ENCODE measurements at regions not wholly inside any gene's neighbourhood (a gene's known extent, or its start where the extent isn't known, plus 50 kb on each side); places are given as distances from the start of the nearest gene placed in this dataset.

- no peak for DNase-seq
Observed at GRCh38 chr2:180184506-180184905, 177.4 kb upstream of the CWC22 start.

- no peak for DNase-seq
Observed at GRCh38 chr2:180180511-180180910, 173.4 kb upstream of the CWC22 start.

- no peak for DNase-seq
Observed at GRCh38 chr2:180177534-180177933, 170.4 kb upstream of the CWC22 start.

GRCh38 chr2:180175736-180176135 lies 168.6 kb upstream of the CWC22 start:
- DNase-seq, result no peak

- DNase-seq, result no peak
Observed at GRCh38 chr2:180174580-180174979, 167.5 kb upstream of the CWC22 start.

- DNase-seq, result no peak
Observed at GRCh38 chr2:180169474-180169873, 162.4 kb upstream of the CWC22 start.

- DNase-seq, result no peak
Observed at GRCh38 chr2:180161415-180161814, 154.3 kb upstream of the CWC22 start.

GRCh38 chr2:180159921-180160320 lies 152.8 kb upstream of the CWC22 start:
- DNase-seq, result no peak

GRCh38 chr2:180158961-180159360 lies 151.9 kb upstream of the CWC22 start:
- DNase-seq, result no peak

GRCh38 chr2:180156651-180157050 lies 149.6 kb upstream of the CWC22 start:
- DNase-seq, result no peak

- DNase-seq, result no peak
Observed at GRCh38 chr2:180150606-180151005, 143.5 kb upstream of the CWC22 start.

- DNase-seq, result no peak
Observed at GRCh38 chr2:180146541-180146940, 139.4 kb upstream of the CWC22 start.

- no peak for DNase-seq
Observed at GRCh38 chr2:180146114-180146513, 139.0 kb upstream of the CWC22 start.

GRCh38 chr2:180145163-180145562 lies 138.1 kb upstream of the CWC22 start:
- DNase-seq, result no peak

- DNase-seq, result no peak
Observed at GRCh38 chr2:180144338-180144813, 137.3 kb upstream of the CWC22 start.

GRCh38 chr2:180143633-180144337 lies 136.7 kb upstream of the CWC22 start:
- DNase-seq, result no peak

- DNase-seq, result no peak
Observed at GRCh38 chr2:180141600-180141999, 134.5 kb upstream of the CWC22 start.

GRCh38 chr2:180133736-180134135 lies 126.6 kb upstream of the CWC22 start:
- no peak for DNase-seq

- DNase-seq, result peak; percentile 6
Observed at GRCh38 chr2:180130403-180130802, 123.3 kb upstream of the CWC22 start.

- no peak for DNase-seq
Observed at GRCh38 chr2:180128861-180129260, 121.8 kb upstream of the CWC22 start.

GRCh38 chr2:180125245-180125962 lies 118.3 kb upstream of the CWC22 start:
- peak; percentile 63 for DNase-seq

GRCh38 chr2:180124273-180125139 lies 117.4 kb upstream of the CWC22 start:
- DNase-seq, result peak; percentile 63

GRCh38 chr2:180122874-180123273 lies 115.8 kb upstream of the CWC22 start:
- no peak for DNase-seq

All from suppressor macrophage treated with lipopolysaccharide for 4 hours (primary cell).